GM23338 (cell line): ENCODE measurements at regions not wholly inside any gene's neighbourhood (a gene's known extent, or its start where the extent isn't known, plus 50 kb on each side); places are given as distances from the start of the nearest gene placed in this dataset.

Source experiments
- CTCF ChIP-seq, 2 experiments: fragments of 200-600 bp in 1 of 2; sonication (generic) in 1 of 2; conservative IDR thresholded peaks; 2 replicates each; pipeline versions ENCODE4 v1.5.1 to v1.6.1; 2016 to 2017; ENCODE audit warnings: antibody characterized with exemption in 2 of 2, low read depth in 2 of 2, mild to moderate bottlenecking in 2 of 2, moderate library complexity in 1 of 2
- EZH2 ChIP-seq: fragments of 200-600 bp; sonication (generic); IDR thresholded peaks from one replicate; pipeline ENCODE4 v1.8.0; 2017; ENCODE audit warnings: antibody characterized with exemption, mild to moderate bottlenecking, low read depth; ENCODE audit not compliant: unreplicated experiment
- EZH2phosphoT487 ChIP-seq: fragments of 200-600 bp; sonication (generic); IDR thresholded peaks from one replicate; pipeline ENCODE4 v1.8.1; 2018; ENCODE audit warnings: antibody characterized with exemption; ENCODE audit not compliant: unreplicated experiment
- POLR2AphosphoS5 ChIP-seq: IDR thresholded peaks from 2 replicates; pipeline ENCODE4 v1.6.1; 2016; ENCODE audit warnings: antibody characterized with exemption, low read depth
- REST ChIP-seq: IDR thresholded peaks from one replicate; pipeline ENCODE4 v1.6.1; 2018; ENCODE audit warnings: antibody characterized with exemption; ENCODE audit not compliant: unreplicated experiment
- STAT1 ChIP-seq: IDR thresholded peaks from one replicate; pipeline ENCODE4 v1.6.1; 2016; ENCODE audit warnings: antibody characterized with exemption; ENCODE audit not compliant: unreplicated experiment

- TF ChIP-seq CTCF (conservative IDR thresholded peaks at IDR 0.05; ENCODE audit: low read depth in 2 of 2) (no peak), REST (no peak), EZH2 (no peak), EZH2phosphoT487 (no peak), POLR2AphosphoS5 (no peak), STAT1 (no peak)
Measured at GRCh38 chr5:56352808-56353590, 119.9 kb upstream of the ANKRD55 start.
